SK-N-MC (cell line): ENCODE measurements at regions not wholly inside any gene's neighbourhood (a gene's known extent, or its start where the extent isn't known, plus 50 kb on each side); places are given as distances from the start of the nearest gene placed in this dataset.

Experiments used
- EZH2 ChIP-seq: fragments of 200-600 bp; sonication (generic); IDR thresholded peaks from one replicate; pipeline ENCODE4 v1.6.1; 2017; ENCODE audit warnings: antibody characterized with exemption
- FOXP2 ChIP-seq: optimal IDR thresholded peaks from 2 replicates; pipeline ENCODE3; 2011; ENCODE audit warnings: mild to moderate bottlenecking, moderate library complexity; ENCODE audit not compliant: insufficient read depth; ENCODE audit errors: extremely low read length, control extremely low read depth
- POLR2AphosphoS5 ChIP-seq: IDR thresholded peaks from 2 replicates; pipeline ENCODE4 v1.6.1; 2012; ENCODE audit warnings: mild to moderate bottlenecking, low read depth, low read length, borderline replicate concordance

DNA sequence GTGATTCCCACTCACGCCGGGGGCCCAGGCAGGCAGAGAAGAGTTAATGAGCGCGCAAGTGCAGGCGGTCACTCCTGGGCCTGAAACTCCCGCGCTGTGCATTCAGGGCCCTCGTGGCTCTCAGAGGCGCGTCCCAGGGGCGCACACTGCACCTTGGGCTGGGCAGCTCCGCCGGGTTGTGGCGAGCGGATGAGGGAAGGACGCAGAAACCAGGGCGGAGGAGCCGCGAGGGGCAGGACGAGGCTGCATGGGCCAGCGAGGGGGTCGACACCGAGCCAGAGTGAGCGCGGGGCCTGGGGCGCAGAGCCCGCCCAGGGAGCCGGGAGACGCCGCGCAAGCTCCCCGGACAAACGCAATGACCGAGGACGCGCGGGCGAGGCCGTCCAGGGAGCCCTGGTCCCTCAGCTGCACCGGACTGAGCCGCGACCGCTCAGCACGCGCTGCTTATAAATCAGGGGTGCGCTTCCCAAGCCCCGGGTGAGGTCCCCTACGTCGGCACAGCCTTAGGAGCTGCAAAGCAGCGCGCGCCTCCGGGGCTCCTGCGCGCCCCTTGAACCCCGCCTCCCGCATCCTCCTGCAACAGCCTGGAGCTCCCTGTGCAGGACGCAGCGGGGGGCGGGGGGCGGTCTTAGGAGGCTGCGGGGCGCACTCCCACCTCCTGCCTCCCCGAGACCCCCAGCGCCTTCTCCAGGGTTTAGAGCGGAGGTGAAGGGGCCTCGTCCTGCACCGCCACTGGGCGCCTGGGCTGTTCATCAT, 180.2 kb upstream of the ALKAL2 start:
- TF ChIP-seq EZH2 (no peak), POLR2AphosphoS5 (no peak), FOXP2 (no peak)
